Activated CD8-positive, alpha-beta T cell treated with anti-CD3 and anti-CD28 coated beads for 36 hours (primary cell): ENCODE measurements at regions not wholly inside any gene's neighbourhood (a gene's known extent, or its start where the extent isn't known, plus 50 kb on each side); places are given as distances from the start of the nearest gene placed in this dataset.

Experiments
- ATAC-seq: fragments of 200-7000 bp; cut with Tn5 transposase; one replicate; pipeline ENCODE4 v1.10.0; 2021; ENCODE audit warnings: mild to moderate bottlenecking, moderate library complexity
- CTCF ChIA-PET: fragments of 350-600 bp; sonication (Branson Sonifier 250); formaldehyde crosslinking; loops from one replicate; lab custom pipeline; 2021; ENCODE audit warnings: antibody characterized with exemption; lab: Charles Lee
- POLR2A ChIA-PET: fragments of 350-600 bp; sonication (Branson Sonifier 250); formaldehyde crosslinking; loops from one replicate; lab custom pipeline; 2021; ENCODE audit warnings: antibody characterized with exemption; lab: Charles Lee
- DNase-seq: peaks from one replicate; pipeline ENCODE4 v3.0.0-alpha.2; 2020
- H3K27ac Mint-ChIP-seq: one replicate; pipeline ENCODE4 v1.8.0; 2021; ENCODE audit warnings: mild to moderate bottlenecking, mixed read lengths
- H3K27me3 Mint-ChIP-seq: one replicate; pipeline ENCODE4 v1.8.0; 2021; ENCODE audit warnings: mixed read lengths
- H3K36me3 Mint-ChIP-seq: one replicate; pipeline ENCODE4 v1.8.0; 2021; ENCODE audit warnings: low read depth, mixed read lengths
- H3K4me1 Mint-ChIP-seq: one replicate; pipeline ENCODE4 v1.8.0; 2021; ENCODE audit warnings: low read depth, mixed read lengths
- H3K4me3 Mint-ChIP-seq: one replicate; pipeline ENCODE4 v1.8.0; 2021; ENCODE audit warnings: mild to moderate bottlenecking, moderate library complexity, mixed read lengths
- H3K9me3 Mint-ChIP-seq: one replicate; pipeline ENCODE4 v1.8.0; 2021; ENCODE audit warnings: mixed read lengths
- CTCF ChIP-seq: fragments of 200-600 bp; IDR thresholded peaks from one replicate; pipeline ENCODE4 v1.8.0; 2022; ENCODE audit warnings: antibody characterized with exemption, mild to moderate bottlenecking
- intact Hi-C: fragments of 100-400 bp; cut with micrococcal nuclease; formaldehyde crosslinking; loops from one replicate; pipeline ENCODE4 v1.10.0; 2022

GRCh38 chr10:78624791-78625190, 444.0 kb upstream of the ZMIZ1 start:
- DNase-seq (no peak), ATAC-seq (no peak)
- H3K4me3 Mint-ChIP-seq = no peak overlapping the region
- peaks cover 5% of the 10 kb centered on the region for H3K27me3 Mint-ChIP-seq
- no peaks in the 10 kb centered on the region for H3K36me3 Mint-ChIP-seq
- ChIA-PET POLR2A (no interaction called here), CTCF (no interaction called here)
- H3K4me1 Mint-ChIP-seq = no peaks in the 10 kb centered on the region
- TF ChIP-seq CTCF = no peak
- intact Hi-C loops = no loop called here
- no peak overlapping the region for H3K27ac Mint-ChIP-seq
- H3K9me3 Mint-ChIP-seq = no peaks in the 10 kb centered on the region

- intact Hi-C loops = no loop called here
- CTCF ChIA-PET = no interaction called here
- no peaks in the 10 kb centered on the region for H3K36me3 Mint-ChIP-seq
- no peak for TF ChIP-seq CTCF
- peaks cover 5% of the 10 kb centered on the region for H3K27me3 Mint-ChIP-seq
- POLR2A ChIA-PET = no interaction called here
- H3K9me3 Mint-ChIP-seq = no peaks in the 10 kb centered on the region
- no peak overlapping the region for H3K27ac Mint-ChIP-seq
- no peak for DNase-seq
- no peak overlapping the region for H3K4me3 Mint-ChIP-seq
- peaks cover 2% of the 10 kb centered on the region for H3K4me1 Mint-ChIP-seq
- no peak for ATAC-seq
Measured at GRCh38 chr10:78626471-78626870, 442.3 kb upstream of the ZMIZ1 start.

GRCh38 chr10:78627254-78627795, 441.4 kb upstream of the ZMIZ1 start:
- CTCF ChIA-PET = no interaction called here
- H3K36me3 Mint-ChIP-seq = no peaks in the 10 kb centered on the region
- DNase-seq (no peak), ATAC-seq (no peak)
- H3K4me1 Mint-ChIP-seq = peaks cover 2% of the 10 kb centered on the region
- peaks cover 5% of the 10 kb centered on the region for H3K27me3 Mint-ChIP-seq
- no peak overlapping the region for H3K4me3 Mint-ChIP-seq
- no peak overlapping the region for H3K27ac Mint-ChIP-seq
- TF ChIP-seq CTCF = no peak
- H3K9me3 Mint-ChIP-seq = no peaks in the 10 kb centered on the region
- POLR2A ChIA-PET = no interaction called here
- intact Hi-C loops = no loop called here

DNA sequence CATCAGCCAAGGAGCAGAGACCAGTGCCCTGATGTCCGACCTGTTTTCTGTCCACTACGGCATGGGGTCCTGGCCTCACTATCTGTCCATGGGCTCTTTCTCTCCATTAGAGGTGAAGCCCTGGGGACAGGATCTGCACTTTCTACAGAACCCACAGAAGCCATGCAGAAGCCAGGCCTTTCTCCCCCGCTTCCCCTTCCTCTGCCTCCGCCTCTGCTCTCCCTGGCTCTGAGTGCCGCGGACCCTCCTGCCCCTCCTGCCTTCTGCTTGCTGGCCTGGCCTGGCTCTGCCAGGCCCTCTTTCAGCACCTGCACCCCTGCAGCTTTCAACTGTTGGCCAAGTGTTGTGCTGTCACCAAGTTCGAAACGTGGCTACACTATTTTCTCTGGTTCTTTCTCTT, 439.8 kb upstream of the ZMIZ1 start:
- Mint-ChIP-seq H3K36me3 (no peaks in the 10 kb centered on the region), H3K27ac (no peak overlapping the region), H3K9me3 (no peaks in the 10 kb centered on the region), H3K4me1 (peaks cover 2% of the 10 kb centered on the region), H3K27me3 (no peaks in the 10 kb centered on the region), H3K4me3 (no peak overlapping the region)
- ChIA-PET POLR2A (no interaction called here), CTCF (no interaction called here)
- TF ChIP-seq CTCF = no peak
- intact Hi-C loops = no loop called here
- DNase-seq = no peak
- no peak for ATAC-seq

DNA sequence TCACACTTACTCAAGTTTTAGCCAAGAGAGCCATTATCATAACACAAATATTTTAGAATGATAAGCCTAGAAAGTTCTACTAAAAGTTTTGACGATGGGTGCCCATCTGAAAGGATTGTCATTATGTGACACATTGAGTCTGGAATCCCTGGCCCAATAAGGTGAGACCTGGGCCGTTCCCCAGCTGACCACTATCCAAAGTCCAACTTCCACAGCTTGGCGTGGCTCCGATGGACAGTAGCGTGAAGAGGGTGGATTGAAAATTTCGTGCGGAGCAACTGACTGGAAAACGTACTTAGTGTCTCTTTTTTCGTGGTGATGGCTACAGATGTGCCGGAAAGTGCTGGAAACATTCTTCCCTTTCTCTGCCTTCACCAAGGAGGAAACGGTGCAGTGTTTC, 439.0 kb upstream of the ZMIZ1 start:
- Mint-ChIP-seq H3K36me3 (no peaks in the 10 kb centered on the region), H3K27ac (no peak overlapping the region), H3K4me1 (peaks cover 2% of the 10 kb centered on the region), H3K9me3 (no peaks in the 10 kb centered on the region), H3K4me3 (no peak overlapping the region), H3K27me3 (no peaks in the 10 kb centered on the region)
- no peak for DNase-seq
- no peak for TF ChIP-seq CTCF
- CTCF ChIA-PET = no interaction called here
- POLR2A ChIA-PET = no interaction called here
- no peak for ATAC-seq
- intact Hi-C loops = no loop called here
